Activated CD8-positive, alpha-beta T cell treated with anti-CD3 and anti-CD28 coated beads for 36 hours (primary cell): ENCODE measurements at regions not wholly inside any gene's neighbourhood (a gene's known extent, or its start where the extent isn't known, plus 50 kb on each side); places are given as distances from the start of the nearest gene placed in this dataset.
"Not testable (repeated sequence)": the region's sequence is repeated elsewhere in the genome, so short reads cannot be mapped to it uniquely, and the experiment has no call there.

Experiments
- ATAC-seq: fragments of 200-7000 bp; cut with Tn5 transposase; one replicate; pipeline ENCODE4 v1.10.0; 2021; ENCODE audit warnings: mild to moderate bottlenecking, moderate library complexity
- CTCF ChIA-PET: fragments of 350-600 bp; sonication (Branson Sonifier 250); formaldehyde crosslinking; loops from one replicate; lab custom pipeline; 2021; ENCODE audit warnings: antibody characterized with exemption; lab: Charles Lee
- POLR2A ChIA-PET: fragments of 350-600 bp; sonication (Branson Sonifier 250); formaldehyde crosslinking; loops from one replicate; lab custom pipeline; 2021; ENCODE audit warnings: antibody characterized with exemption; lab: Charles Lee
- DNase-seq: peaks from one replicate; pipeline ENCODE4 v3.0.0-alpha.2; 2020
- H3K27ac Mint-ChIP-seq: one replicate; pipeline ENCODE4 v1.8.0; 2021; ENCODE audit warnings: mild to moderate bottlenecking, mixed read lengths
- H3K27me3 Mint-ChIP-seq: one replicate; pipeline ENCODE4 v1.8.0; 2021; ENCODE audit warnings: mixed read lengths
- H3K36me3 Mint-ChIP-seq: one replicate; pipeline ENCODE4 v1.8.0; 2021; ENCODE audit warnings: low read depth, mixed read lengths
- H3K4me1 Mint-ChIP-seq: one replicate; pipeline ENCODE4 v1.8.0; 2021; ENCODE audit warnings: low read depth, mixed read lengths
- H3K4me3 Mint-ChIP-seq: one replicate; pipeline ENCODE4 v1.8.0; 2021; ENCODE audit warnings: mild to moderate bottlenecking, moderate library complexity, mixed read lengths
- H3K9me3 Mint-ChIP-seq: one replicate; pipeline ENCODE4 v1.8.0; 2021; ENCODE audit warnings: mixed read lengths
- CTCF ChIP-seq: fragments of 200-600 bp; IDR thresholded peaks from one replicate; pipeline ENCODE4 v1.8.0; 2022; ENCODE audit warnings: antibody characterized with exemption, mild to moderate bottlenecking
- intact Hi-C: fragments of 100-400 bp; cut with micrococcal nuclease; formaldehyde crosslinking; loops from one replicate; pipeline ENCODE4 v1.10.0; 2022

- POLR2A ChIA-PET: no interaction called here
- no peaks in the 10 kb centered on the region for H3K9me3 Mint-ChIP-seq
- no peaks in the 10 kb centered on the region for H3K36me3 Mint-ChIP-seq
- intact Hi-C loops: no loop called here
- CTCF ChIA-PET: no interaction called here
- ATAC-seq: no peak
- no peaks in the 10 kb centered on the region for H3K27me3 Mint-ChIP-seq
- TF ChIP-seq CTCF: no peak
- DNase-seq: no peak
- H3K4me3 Mint-ChIP-seq: no peak overlapping the region
- no peaks in the 10 kb centered on the region for H3K4me1 Mint-ChIP-seq
- no peak overlapping the region for H3K27ac Mint-ChIP-seq
Measured at GRCh38 chr9:135381762-135382310, 97.7 kb upstream of the PPP1R26 start.

GRCh38 chr9:135384226-135384625, 95.4 kb upstream of the PPP1R26 start:
- ChIA-PET CTCF (no interaction called here), POLR2A (no interaction called here)
- Mint-ChIP-seq H3K27me3 (no peaks in the 10 kb centered on the region), H3K27ac (no peak overlapping the region), H3K4me1 (no peaks in the 10 kb centered on the region), H3K9me3 (no peaks in the 10 kb centered on the region), H3K36me3 (no peaks in the 10 kb centered on the region), H3K4me3 (no peak overlapping the region)
- DNase-seq (no peak), ATAC-seq (no peak)
- intact Hi-C loops: no loop called here
- TF ChIP-seq CTCF: no peak

GRCh38 chr9:135384815-135385405, 94.7 kb upstream of the PPP1R26 start:
- H3K4me1 Mint-ChIP-seq, ATAC-seq, H3K36me3 Mint-ChIP-seq, POLR2A ChIA-PET, H3K27ac Mint-ChIP-seq, DNase-seq, H3K4me3 Mint-ChIP-seq, CTCF ChIA-PET, H3K27me3 Mint-ChIP-seq, intact Hi-C loops, H3K9me3 Mint-ChIP-seq: not testable (repeated sequence)

- CTCF ChIA-PET: no interaction called here
- ATAC-seq: no peak
Measured at GRCh38 chr9:135385793-135386192, 93.8 kb upstream of the PPP1R26 start.

GRCh38 chr9:135387976-135388375, 91.6 kb upstream of the PPP1R26 start:
- H3K4me3 Mint-ChIP-seq: no peak overlapping the region
- no peaks in the 10 kb centered on the region for H3K36me3 Mint-ChIP-seq
- ChIA-PET POLR2A (no interaction called here), CTCF (no interaction called here)
- H3K27ac Mint-ChIP-seq: no peak overlapping the region
- intact Hi-C loops: no loop called here
- DNase-seq (no peak), ATAC-seq (no peak)
- TF ChIP-seq CTCF: no peak
- H3K4me1 Mint-ChIP-seq: no peaks in the 10 kb centered on the region
- H3K27me3 Mint-ChIP-seq: no peaks in the 10 kb centered on the region
- H3K9me3 Mint-ChIP-seq: no peaks in the 10 kb centered on the region

More at GRCh38 chr9:135385793-135386192, 93.8 kb upstream of the PPP1R26 start:
- TF ChIP-seq CTCF: no peak
- intact Hi-C loops: no loop called here
- no peak for DNase-seq
- H3K36me3 Mint-ChIP-seq: no peaks in the 10 kb centered on the region
- H3K4me3 Mint-ChIP-seq: no peak overlapping the region
- POLR2A ChIA-PET: no interaction called here
- H3K27ac Mint-ChIP-seq: no peak overlapping the region
- H3K4me1 Mint-ChIP-seq: no peaks in the 10 kb centered on the region
- no peaks in the 10 kb centered on the region for H3K9me3 Mint-ChIP-seq
- no peaks in the 10 kb centered on the region for H3K27me3 Mint-ChIP-seq
